Nucleus accumbens (tissue), 56 donors: ENCODE measurements at regions not wholly inside any gene's neighbourhood (a gene's known extent, or its start where the extent isn't known, plus 50 kb on each side); places are given as distances from the start of the nearest gene placed in this dataset.
"Not testable (repeated sequence)": the region's sequence is repeated elsewhere in the genome, so short reads cannot be mapped to it uniquely, and the experiment has no call there.

ENCODE experiments used
- DNase-seq, 56 donors: peaks; one replicate each; lab custom pipeline; 2025; lab: John Stamatoyannopoulos, UW

DNA sequence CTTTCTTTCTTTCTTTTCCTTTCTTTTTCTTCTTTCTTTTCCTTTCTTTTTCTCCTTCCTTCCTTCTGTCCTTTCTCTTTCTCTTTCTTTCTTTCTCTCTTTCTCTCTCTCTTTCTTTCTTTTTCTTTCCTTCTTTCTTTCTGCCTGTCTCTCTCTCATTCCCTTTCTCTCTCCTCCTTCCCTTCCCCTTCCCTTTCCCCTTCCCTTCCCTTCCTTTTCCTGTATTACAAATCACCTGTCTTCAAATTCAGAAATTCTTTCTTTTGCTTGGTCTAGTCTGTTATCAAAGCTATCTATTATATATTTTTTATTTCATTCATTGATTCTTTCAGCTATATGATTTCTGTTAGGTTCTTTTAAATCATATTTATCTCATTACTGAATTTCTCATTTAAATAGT, 315.2 kb upstream of the NOX3 start:
- DNase-seq: no peak

- no peak for DNase-seq
Measured at GRCh38 chr6:155770313-155770712, 314.7 kb upstream of the NOX3 start.

GRCh38 chr6:155765275-155766194, 309.9 kb upstream of the NOX3 start:
- DNase-seq: no peak

DNA sequence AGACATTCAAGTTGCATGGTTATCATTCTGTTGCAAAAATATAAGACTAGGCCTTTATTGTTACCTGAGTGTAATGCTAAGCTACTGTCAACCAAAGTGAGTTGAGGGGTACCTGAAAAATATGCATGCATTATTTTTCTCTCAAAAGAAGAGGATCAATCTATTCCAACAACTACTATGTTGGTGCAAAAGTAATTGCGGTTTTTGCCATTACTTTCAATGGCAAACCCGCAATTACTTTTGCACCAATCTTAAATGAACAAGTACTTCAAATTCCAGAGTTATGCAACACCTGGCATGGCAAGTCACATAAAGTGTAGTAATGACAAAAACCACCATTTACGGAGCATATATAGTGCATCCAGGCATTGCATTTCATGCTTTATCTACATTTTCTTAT, 307.0 kb upstream of the NOX3 start:
- no peak for DNase-seq

- no peak for DNase-seq
Measured at GRCh38 chr6:155755452-155755851, 299.8 kb upstream of the NOX3 start.

DNA sequence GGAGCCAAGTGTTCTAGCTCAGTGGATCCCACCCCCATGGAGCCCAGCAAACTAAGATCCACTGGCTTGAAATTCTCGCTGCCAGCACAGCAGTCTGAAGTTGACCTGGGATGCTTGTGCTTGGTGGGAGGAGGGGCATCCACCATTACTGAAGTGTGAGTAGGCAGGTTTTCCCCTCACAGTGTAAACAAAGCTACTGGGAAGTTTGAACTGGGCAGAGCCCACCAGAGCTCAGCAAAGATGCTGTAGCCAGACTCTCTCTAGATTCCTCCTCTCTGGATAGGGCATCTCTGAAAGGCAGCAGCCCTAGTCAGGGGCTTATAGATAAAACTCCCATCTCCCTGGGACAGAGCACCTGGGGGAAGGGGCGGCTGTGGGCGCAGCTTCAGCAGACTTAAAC, 293.1 kb upstream of the NOX3 start:
- DNase-seq: not testable (repeated sequence)

- DNase-seq: no peak
Measured at GRCh38 chr6:155747491-155747890, 291.9 kb upstream of the NOX3 start.

DNA sequence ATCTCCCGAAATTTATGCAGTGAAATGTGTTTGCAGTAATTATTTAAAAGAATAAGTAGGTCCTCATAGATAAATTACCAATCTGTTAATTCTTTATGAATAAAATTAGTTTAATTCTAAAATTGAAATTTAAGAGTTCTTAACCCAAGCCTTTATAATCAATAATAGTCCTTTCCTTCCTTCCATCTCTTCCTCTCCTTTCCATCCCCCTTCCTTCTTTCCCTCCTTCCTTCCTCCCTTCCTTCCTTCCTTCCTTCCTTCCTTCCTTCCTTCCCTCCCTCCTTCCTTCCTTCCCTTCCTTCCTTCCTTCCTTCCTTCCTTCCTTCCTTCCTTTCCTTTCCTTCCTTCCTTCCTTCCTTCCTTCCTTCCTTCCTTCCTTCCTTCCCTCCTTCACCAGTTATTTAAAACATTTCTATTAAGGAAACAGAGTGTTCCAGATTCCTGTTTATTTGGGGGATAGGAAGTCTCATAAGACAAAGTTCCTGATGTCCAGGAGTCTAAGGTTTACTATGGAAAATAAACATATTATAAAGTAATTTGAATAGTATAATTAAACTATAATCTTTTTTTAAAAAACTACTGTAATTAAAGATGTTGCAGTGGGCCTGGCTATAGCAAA, 285.3 kb upstream of the NOX3 start:
- DNase-seq: no peak

GRCh38 chr6:155738602-155739105, 283.0 kb upstream of the NOX3 start:
- no peak for DNase-seq

DNA sequence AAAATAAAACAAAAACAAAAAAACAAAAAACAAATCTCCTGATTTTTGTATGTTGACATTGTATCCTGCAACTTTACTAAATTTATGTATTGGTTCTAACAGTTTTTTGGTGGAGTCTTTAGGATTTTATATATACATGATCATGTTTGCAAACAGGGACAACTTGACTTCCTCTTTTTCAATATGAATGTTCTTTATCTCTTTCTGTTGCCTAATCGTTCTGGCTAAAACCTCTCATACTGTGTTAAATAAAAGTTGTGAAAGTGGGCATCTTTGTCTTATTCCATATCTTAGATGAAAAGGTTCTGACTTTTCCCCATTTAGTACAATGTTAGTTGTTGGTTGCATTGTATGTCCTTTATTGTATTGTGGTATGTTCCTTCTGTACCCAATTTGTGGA, 261.7 kb upstream of the NOX3 start:
- DNase-seq: no peak

DNA sequence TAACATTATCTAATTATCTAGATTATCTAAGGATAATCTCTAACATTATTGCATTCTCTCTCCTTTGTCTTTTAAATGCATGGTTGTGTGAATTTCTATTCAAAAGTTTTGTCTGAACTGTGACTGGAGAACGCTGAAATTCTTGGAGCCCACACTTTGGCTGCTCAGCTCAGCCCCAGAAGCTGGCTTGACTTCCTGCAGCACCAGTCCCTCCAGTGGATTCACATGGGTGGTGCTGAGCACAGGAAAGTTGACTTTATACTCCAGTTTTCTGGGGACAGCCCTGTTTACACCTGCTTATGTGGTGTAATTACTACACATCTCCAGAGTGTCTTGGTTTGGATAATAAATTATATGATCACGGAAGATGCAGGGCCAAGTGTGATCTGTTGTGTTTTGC, 255.1 kb upstream of the NOX3 start:
- no peak for DNase-seq

GRCh38 chr6:155709262-155709661, 253.6 kb upstream of the NOX3 start:
- no peak for DNase-seq

- DNase-seq: no peak
Measured at GRCh38 chr6:155708100-155708499, 252.5 kb upstream of the NOX3 start.

- DNase-seq: no peak
Measured at GRCh38 chr6:155706806-155707205, 251.2 kb upstream of the NOX3 start.

DNA sequence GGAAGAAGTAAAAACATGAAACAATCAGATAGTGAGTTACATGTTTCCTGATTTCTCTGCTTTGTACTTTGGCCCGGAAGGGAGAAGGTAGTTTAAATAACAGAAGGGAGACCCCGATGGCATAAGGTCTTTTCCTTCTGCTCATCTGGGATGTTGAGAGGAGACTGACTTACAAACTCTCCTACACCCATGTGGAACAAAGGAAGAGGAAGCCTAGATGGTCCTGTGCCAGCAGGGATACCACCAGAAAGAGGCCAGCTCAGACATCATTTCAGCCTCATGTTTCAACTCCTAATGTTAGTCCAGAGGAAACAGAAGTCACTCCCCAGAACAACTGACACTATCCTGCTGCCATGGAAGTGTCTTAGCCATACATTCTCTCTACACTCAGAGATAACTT, 250.7 kb upstream of the NOX3 start:
- DNase-seq: no peak

GRCh38 chr6:155701342-155701741, 245.7 kb upstream of the NOX3 start:
- no peak for DNase-seq

DNA sequence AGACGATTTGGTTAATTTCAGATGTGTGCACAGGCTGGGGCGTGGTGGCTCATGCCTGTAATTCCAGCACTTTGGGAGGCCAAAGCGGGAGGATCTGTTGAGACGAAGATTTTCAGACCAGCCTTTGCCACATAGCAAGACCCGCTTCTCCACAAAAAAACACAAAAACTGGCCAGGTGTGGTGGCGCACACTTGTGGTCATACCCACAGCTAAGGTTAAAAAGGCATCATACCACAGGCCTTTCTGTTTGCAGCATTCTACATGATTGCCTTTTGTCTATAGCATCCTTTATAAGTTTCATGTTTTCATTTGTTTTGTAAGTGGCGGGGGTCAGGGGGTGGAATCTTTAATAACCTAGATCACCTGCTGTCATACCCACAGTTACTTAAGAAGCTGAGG, 239.9 kb upstream of the NOX3 start:
- DNase-seq: no peak

GRCh38 chr6:155694419-155694790, 238.8 kb upstream of the NOX3 start:
- DNase-seq: no peak

DNA sequence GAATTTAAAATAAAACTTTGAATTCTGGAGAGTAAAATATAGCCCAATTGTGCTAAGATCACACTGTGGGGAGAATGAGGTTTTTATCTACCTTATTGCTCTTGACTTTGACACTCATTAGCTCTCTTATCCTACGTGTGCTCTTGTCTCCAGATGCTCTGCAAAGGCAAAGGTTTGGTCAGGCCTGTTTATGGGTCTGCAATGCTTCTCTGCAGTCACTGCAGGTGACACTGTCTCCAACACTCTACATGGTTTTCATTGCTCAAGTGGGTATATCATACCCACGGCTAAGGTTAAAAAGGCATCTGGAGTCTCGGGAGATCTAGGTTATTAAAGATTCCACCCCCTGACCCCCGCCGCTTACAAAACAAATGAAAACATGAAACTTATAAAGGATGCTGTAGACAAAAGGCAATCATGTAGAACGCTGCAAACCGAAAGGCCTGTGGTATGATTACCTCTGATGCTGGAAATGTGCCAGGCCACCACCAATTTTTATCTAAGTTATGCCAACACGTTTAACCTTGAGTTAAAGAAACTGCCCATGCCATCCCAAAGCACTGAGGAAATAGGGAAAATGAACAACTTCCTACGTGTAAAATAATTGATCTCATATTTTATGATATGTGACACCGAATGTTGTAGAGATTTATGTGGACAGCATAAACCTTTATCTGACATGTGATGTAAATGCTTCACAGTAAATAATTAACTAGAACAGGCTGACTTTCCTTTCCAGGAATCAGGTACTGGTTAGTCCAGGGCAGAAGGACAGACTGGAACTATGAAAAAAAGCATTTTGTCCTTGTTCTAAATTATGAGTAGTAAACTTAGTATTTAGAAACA, 238.2 kb upstream of the NOX3 start:
- no peak for DNase-seq

GRCh38 chr6:155690820-155691219, 235.2 kb upstream of the NOX3 start:
- no peak for DNase-seq

- no peak for DNase-seq
Measured at GRCh38 chr6:155687645-155688044, 232.0 kb upstream of the NOX3 start.
